HepG2 (cell line): ENCODE measurements at regions not wholly inside any gene's neighbourhood (a gene's known extent, or its start where the extent isn't known, plus 50 kb on each side); places are given as distances from the start of the nearest gene placed in this dataset.

Source experiments
- ARNT ChIP-seq: fragments of 450-650 bp; IDR thresholded peaks from 2 replicates; pipeline ENCODE4 v1.6.1; 2017
- CCDC6 ChIP-seq: sonication (generic); formaldehyde crosslinking; IDR thresholded peaks from 2 replicates; pipeline ENCODE4 v1.8.1; 2022; ENCODE audit warnings: mild to moderate bottlenecking, missing genetic modification reagents, moderate library complexity
- HNF4G ChIP-seq, 2 experiments: sonication (generic) in 1 of 2; formaldehyde crosslinking in 1 of 2; IDR thresholded peaks; 2 replicates each; pipeline versions ENCODE4 v1.4.0 to v1.6.1; 2011 to 2020; ENCODE audit warnings: borderline replicate concordance in 2 of 2, low read depth in 2 of 2, mild to moderate bottlenecking in 2 of 2, low read length in 1 of 2, missing genetic modification reagents in 1 of 2, moderate library complexity in 1 of 2
- JARID2 ChIP-seq: sonication (generic); formaldehyde crosslinking; IDR thresholded peaks from 2 replicates; pipeline ENCODE4 v1.8.1; 2023; ENCODE audit warnings: missing genetic modification reagents, inconsistent platforms; ENCODE audit not compliant: insufficient replicate concordance
- NKX3-1 ChIP-seq: sonication (generic); formaldehyde crosslinking; IDR thresholded peaks from 2 replicates; pipeline ENCODE4 v1.5.0; 2020; ENCODE audit warnings: missing genetic modification reagents
- RORA ChIP-seq: sonication (generic); formaldehyde crosslinking; IDR thresholded peaks from 2 replicates; pipeline ENCODE4 v1.5.0; 2020; ENCODE audit warnings: mild to moderate bottlenecking, missing genetic modification reagents, moderate library complexity
- SNRNP70 ChIP-seq: fragments of 200-400 bp; formaldehyde crosslinking; IDR thresholded peaks from 2 replicates; pipeline ENCODE4 v1.6.1; 2017; ENCODE audit warnings: mild to moderate bottlenecking, low read depth, low read length, moderate library complexity
- ZNF282 ChIP-seq: fragments of 450-650 bp; IDR thresholded peaks from 2 replicates; pipeline ENCODE4 v1.6.1; 2018; ENCODE audit not compliant: partially characterized antibody
- ZNF430 ChIP-seq: sonication (generic); formaldehyde crosslinking; IDR thresholded peaks from 2 replicates; pipeline ENCODE4 v1.9.0; 2021; ENCODE audit warnings: mild to moderate bottlenecking, missing genetic modification reagents
- ZNF468 ChIP-seq: sonication (generic); formaldehyde crosslinking; IDR thresholded peaks from 2 replicates; pipeline ENCODE4 v1.8.0; 2022; ENCODE audit warnings: mild to moderate bottlenecking, moderate library complexity, missing genetic modification reagents
- ZSCAN21 ChIP-seq: sonication (generic); formaldehyde crosslinking; IDR thresholded peaks from 2 replicates; pipeline ENCODE4 v1.8.0; 2022; ENCODE audit warnings: mild to moderate bottlenecking, missing genetic modification reagents, moderate library complexity, borderline replicate concordance
- ZSCAN25 ChIP-seq: sonication (generic); formaldehyde crosslinking; IDR thresholded peaks from 2 replicates; pipeline ENCODE4 v1.8.0; 2022; ENCODE audit warnings: mild to moderate bottlenecking, missing genetic modification reagents
- TF ChIP-seq, protein P1 (sequence below): sonication (generic); formaldehyde crosslinking; IDR thresholded peaks from 2 replicates; pipeline ENCODE4 v1.4.0; 2020; ENCODE audit warnings: missing genetic modification reagents
- TF ChIP-seq, protein P2 (sequence below): sonication (generic); formaldehyde crosslinking; conservative IDR thresholded peaks from 2 replicates; pipeline ENCODE4 v1.8.0; 2022; ENCODE audit warnings: low read depth, missing genetic modification reagents
- TF ChIP-seq, protein P3 (sequence below): IDR thresholded peaks from 2 replicates; pipeline ENCODE4 v1.6.1; 2016; ENCODE audit warnings: missing compliant biosample characterization, missing genetic modification reagents, borderline replicate concordance
- TF ChIP-seq, protein P4 (sequence below): sonication (generic); formaldehyde crosslinking; IDR thresholded peaks from 2 replicates; pipeline ENCODE4 v1.4.0; 2020; ENCODE audit warnings: missing genetic modification reagents, borderline replicate concordance
- TF ChIP-seq, protein P5 (sequence below): sonication (generic); formaldehyde crosslinking; IDR thresholded peaks from 2 replicates; pipeline ENCODE4 v1.8.1; 2023; ENCODE audit warnings: mild to moderate bottlenecking, missing genetic modification reagents, borderline replicate concordance
- TF ChIP-seq, protein P6 (sequence below): sonication (generic); formaldehyde crosslinking; IDR thresholded peaks from 2 replicates; pipeline ENCODE4 v1.5.0; 2020; ENCODE audit warnings: mild to moderate bottlenecking, missing genetic modification reagents

DNA sequence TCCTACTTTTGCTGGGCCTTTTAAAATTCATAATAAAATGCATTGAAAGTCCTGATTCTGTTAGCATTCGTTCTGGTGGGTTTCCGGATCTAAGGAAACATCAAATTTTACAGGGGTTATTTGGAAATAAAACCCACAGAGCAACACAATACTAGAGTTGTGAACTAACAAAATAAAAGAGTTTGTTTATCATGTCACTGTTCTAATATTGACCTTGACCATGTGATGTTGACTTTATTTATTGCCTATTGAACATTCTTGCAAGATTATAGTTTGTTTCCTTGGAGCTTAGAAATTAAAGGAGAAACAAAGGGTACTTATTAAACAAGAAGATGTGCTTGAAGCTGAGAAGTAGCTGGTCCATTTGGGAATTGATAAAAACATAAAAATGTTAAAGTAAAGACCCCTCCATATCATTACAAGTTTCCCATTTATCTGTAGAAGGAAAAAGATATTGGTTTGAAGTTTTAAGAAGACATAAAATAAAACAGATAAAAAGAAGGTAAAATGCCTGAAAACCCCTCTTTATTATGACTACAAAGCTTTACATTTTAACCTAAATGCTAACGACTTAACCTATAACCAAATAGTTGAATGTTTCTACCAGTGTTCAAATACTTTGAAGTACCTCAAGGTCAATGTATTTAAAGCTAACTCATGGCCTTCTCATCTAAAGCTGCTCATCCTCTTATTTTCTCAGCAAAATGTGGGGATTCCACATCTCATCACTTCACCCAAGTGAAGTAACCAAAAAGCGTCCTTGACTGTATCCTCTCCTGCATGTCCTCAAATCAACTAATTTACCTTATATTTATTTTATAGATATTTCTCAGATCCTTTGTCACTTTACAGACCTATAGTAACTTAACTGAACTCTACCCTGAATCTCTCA, 179.6 kb downstream of the GASK1B start (continued):
- TF ChIP-seq SNRNP70 (no peak), NKX3-1 (CRISPR knock-in tag) (no peak), ARNT (no peak), RORA (CRISPR knock-in tag) (no peak), ZSCAN25 (no peak), ZNF282 (no peak), ZNF430 (CRISPR knock-in tag) (no peak), HNF4G (IDR thresholded peaks at IDR 0.05; ENCODE audit: borderline replicate concordance, low read depth, low read length) (no peak), HNF4G (CRISPR knock-in tag; IDR thresholded peaks at IDR 0.05; ENCODE audit: borderline replicate concordance, low read depth) (no peak), CCDC6 (CRISPR knock-in tag) (no peak), JARID2 (CRISPR knock-in tag) (no peak), ZNF468 (CRISPR knock-in tag) (no peak), ZSCAN21 (CRISPR knock-in tag) (no peak)
- TF ChIP-seq, protein P1, sequence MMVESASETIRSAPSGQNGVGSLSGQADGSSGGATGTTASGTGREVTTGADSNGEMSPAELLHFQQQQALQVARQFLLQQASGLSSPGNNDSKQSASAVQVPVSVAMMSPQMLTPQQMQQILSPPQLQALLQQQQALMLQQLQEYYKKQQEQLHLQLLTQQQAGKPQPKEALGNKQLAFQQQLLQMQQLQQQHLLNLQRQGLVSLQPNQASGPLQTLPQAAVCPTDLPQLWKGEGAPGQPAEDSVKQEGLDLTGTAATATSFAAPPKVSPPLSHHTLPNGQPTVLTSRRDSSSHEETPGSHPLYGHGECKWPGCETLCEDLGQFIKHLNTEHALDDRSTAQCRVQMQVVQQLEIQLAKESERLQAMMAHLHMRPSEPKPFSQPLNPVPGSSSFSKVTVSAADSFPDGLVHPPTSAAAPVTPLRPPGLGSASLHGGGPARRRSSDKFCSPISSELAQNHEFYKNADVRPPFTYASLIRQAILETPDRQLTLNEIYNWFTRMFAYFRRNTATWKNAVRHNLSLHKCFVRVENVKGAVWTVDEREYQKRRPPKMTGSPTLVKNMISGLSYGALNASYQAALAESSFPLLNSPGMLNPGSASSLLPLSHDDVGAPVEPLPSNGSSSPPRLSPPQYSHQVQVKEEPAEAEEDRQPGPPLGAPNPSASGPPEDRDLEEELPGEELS (CRISPR knock-in tag) = peak; percentile 63
- TF ChIP-seq, protein P2, sequence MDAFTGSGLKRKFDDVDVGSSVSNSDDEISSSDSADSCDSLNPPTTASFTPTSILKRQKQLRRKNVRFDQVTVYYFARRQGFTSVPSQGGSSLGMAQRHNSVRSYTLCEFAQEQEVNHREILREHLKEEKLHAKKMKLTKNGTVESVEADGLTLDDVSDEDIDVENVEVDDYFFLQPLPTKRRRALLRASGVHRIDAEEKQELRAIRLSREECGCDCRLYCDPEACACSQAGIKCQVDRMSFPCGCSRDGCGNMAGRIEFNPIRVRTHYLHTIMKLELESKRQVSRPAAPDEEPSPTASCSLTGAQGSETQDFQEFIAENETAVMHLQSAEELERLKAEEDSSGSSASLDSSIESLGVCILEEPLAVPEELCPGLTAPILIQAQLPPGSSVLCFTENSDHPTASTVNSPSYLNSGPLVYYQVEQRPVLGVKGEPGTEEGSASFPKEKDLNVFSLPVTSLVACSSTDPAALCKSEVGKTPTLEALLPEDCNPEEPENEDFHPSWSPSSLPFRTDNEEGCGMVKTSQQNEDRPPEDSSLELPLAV = no peak
- TF ChIP-seq, protein P3, sequence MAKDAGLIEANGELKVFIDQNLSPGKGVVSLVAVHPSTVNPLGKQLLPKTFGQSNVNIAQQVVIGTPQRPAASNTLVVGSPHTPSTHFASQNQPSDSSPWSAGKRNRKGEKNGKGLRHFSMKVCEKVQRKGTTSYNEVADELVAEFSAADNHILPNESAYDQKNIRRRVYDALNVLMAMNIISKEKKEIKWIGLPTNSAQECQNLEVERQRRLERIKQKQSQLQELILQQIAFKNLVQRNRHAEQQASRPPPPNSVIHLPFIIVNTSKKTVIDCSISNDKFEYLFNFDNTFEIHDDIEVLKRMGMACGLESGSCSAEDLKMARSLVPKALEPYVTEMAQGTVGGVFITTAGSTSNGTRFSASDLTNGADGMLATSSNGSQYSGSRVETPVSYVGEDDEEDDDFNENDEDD (CRISPR knock-in tag) = no peak
- TF ChIP-seq, protein P4, sequence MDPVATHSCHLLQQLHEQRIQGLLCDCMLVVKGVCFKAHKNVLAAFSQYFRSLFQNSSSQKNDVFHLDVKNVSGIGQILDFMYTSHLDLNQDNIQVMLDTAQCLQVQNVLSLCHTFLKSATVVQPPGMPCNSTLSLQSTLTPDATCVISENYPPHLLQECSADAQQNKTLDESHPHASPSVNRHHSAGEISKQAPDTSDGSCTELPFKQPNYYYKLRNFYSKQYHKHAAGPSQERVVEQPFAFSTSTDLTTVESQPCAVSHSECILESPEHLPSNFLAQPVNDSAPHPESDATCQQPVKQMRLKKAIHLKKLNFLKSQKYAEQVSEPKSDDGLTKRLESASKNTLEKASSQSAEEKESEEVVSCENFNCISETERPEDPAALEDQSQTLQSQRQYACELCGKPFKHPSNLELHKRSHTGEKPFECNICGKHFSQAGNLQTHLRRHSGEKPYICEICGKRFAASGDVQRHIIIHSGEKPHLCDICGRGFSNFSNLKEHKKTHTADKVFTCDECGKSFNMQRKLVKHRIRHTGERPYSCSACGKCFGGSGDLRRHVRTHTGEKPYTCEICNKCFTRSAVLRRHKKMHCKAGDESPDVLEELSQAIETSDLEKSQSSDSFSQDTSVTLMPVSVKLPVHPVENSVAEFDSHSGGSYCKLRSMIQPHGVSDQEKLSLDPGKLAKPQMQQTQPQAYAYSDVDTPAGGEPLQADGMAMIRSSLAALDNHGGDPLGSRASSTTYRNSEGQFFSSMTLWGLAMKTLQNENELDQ = no peak
- TF ChIP-seq, protein P5, sequence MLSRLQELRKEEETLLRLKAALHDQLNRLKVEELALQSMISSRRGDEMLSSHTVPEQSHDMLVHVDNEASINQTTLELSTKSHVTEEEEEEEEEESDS (CRISPR knock-in tag) = no peak
- TF ChIP-seq, protein P6, sequence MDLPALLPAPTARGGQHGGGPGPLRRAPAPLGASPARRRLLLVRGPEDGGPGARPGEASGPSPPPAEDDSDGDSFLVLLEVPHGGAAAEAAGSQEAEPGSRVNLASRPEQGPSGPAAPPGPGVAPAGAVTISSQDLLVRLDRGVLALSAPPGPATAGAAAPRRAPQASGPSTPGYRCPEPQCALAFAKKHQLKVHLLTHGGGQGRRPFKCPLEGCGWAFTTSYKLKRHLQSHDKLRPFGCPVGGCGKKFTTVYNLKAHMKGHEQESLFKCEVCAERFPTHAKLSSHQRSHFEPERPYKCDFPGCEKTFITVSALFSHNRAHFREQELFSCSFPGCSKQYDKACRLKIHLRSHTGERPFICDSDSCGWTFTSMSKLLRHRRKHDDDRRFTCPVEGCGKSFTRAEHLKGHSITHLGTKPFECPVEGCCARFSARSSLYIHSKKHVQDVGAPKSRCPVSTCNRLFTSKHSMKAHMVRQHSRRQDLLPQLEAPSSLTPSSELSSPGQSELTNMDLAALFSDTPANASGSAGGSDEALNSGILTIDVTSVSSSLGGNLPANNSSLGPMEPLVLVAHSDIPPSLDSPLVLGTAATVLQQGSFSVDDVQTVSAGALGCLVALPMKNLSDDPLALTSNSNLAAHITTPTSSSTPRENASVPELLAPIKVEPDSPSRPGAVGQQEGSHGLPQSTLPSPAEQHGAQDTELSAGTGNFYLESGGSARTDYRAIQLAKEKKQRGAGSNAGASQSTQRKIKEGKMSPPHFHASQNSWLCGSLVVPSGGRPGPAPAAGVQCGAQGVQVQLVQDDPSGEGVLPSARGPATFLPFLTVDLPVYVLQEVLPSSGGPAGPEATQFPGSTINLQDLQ = no peak
